ENCODE measurements at regions not wholly inside any gene's neighbourhood (a gene's known extent, or its start where the extent isn't known, plus 50 kb on each side); places are given as distances from the start of the nearest gene placed in this dataset.

DNA sequence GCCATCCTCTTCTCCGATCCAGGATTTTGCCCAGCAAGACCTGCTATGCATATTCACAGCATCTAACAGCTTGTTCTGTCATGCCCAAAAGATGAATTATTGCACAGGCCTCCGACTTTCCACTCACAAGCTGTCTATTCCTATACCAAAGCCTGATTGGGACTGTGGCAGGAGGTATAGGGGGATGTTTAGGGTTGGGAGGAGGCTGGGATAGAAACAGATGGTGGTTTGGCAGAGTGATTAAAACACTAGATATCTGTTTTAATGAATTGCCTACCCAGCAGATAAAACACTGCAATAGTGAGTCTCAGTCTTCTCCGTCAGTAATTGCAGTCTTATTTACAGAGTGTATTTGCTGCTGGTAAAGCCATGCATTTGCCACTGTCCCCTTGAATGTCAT is 215.3 kb downstream of the TLR4 start:
- Histone ChIP-seq H3K23ac (ENCODE audit: insufficient read length, low read depth, low read length) (no peak overlapping the region), H4K5ac (ENCODE audit: insufficient read length, low read depth, low read length) (no peak overlapping the region), H3K56ac (ENCODE audit: insufficient read length, low read depth, low read length) (no peak overlapping the region), H3K4me2 (ENCODE audit: insufficient read depth, insufficient read length, low read length) (no peak overlapping the region), H2BK12ac (ENCODE audit: insufficient read length, low read depth, low read length) (no peak overlapping the region), H3K79me1 (ENCODE audit: insufficient read depth, low read depth, low read length, poor library complexity, severe bottlenecking) (no peaks in the 10 kb centered on the region), H4K91ac (ENCODE audit: insufficient read length, low read depth, low read length) (no peak overlapping the region), H4K20me1 (ENCODE audit: control insufficient read depth, insufficient read depth, insufficient read length) (no peaks in the 10 kb centered on the region), H3K23me2 (ENCODE audit: insufficient read length, low read depth, low read length, poor library complexity, severe bottlenecking) (no peaks in the 10 kb centered on the region), H3K27ac (ENCODE audit: insufficient read length, low read depth, low read length) (no peak overlapping the region), H3K4me1 (ENCODE audit: insufficient read depth, low read length) (no peaks in the 10 kb centered on the region), H3K14ac (ENCODE audit: insufficient read depth, low read length) (no peak overlapping the region), H3K18ac (ENCODE audit: insufficient read length, low read depth, low read length) (no peak overlapping the region), H2AK5ac (ENCODE audit: insufficient read length, low read length) (no peak overlapping the region), H2AFZ (ENCODE audit: low read length) (no peak overlapping the region), H2BK5ac (ENCODE audit: insufficient read length, low read length) (no peak overlapping the region), H3K9me3 (ENCODE audit: control insufficient read depth, low read depth, low read length) (no peaks in the 10 kb centered on the region), H2BK20ac (ENCODE audit: low read depth, low read length, poor library complexity, severe bottlenecking) (no peak overlapping the region), H3K9ac (ENCODE audit: extremely low read depth, insufficient read length, low read length) (no peak overlapping the region), H3K27me3 (ENCODE audit: insufficient read depth, low read length) (no peaks in the 10 kb centered on the region), H2BK120ac (ENCODE audit: low read depth, low read length, poor library complexity, severe bottlenecking) (no peak overlapping the region), H4K8ac (replicated peaks; ENCODE audit: insufficient read length, low read depth, low read length) (no peak overlapping the region), H2BK15ac (ENCODE audit: low read depth, low read length) (no peak overlapping the region), H3K79me2 (ENCODE audit: insufficient read depth, low read length) (no peaks in the 10 kb centered on the region), H3T11ph (ENCODE audit: low read length) (no peak overlapping the region), H3K4ac (ENCODE audit: low read depth, low read length) (no peak overlapping the region)
- no peaks in the 10 kb centered on the region for H3K4me1 Mint-ChIP-seq
- H3K36me3 Mint-ChIP-seq (ENCODE audit: insufficient read depth in 1 of 3, low read depth in 3 of 3), result no peaks in the 10 kb centered on the region
- H3K27me3 Mint-ChIP-seq (ENCODE audit: low read depth), result no peaks in the 10 kb centered on the region; the same call in 1 of the 2 replicates
- no peak overlapping the region for H3K27ac Mint-ChIP-seq
- H3K9me3 Mint-ChIP-seq, result no peaks in the 10 kb centered on the region
- H3K4me3 Mint-ChIP-seq, result no peak overlapping the region
- no CpG with 5 or more reads among the region's 3 CpGs for WGBS (ENCODE audit: extremely low coverage, insufficient read length, low lambda C conversion rate)
- TF ChIP-seq, protein P1, sequence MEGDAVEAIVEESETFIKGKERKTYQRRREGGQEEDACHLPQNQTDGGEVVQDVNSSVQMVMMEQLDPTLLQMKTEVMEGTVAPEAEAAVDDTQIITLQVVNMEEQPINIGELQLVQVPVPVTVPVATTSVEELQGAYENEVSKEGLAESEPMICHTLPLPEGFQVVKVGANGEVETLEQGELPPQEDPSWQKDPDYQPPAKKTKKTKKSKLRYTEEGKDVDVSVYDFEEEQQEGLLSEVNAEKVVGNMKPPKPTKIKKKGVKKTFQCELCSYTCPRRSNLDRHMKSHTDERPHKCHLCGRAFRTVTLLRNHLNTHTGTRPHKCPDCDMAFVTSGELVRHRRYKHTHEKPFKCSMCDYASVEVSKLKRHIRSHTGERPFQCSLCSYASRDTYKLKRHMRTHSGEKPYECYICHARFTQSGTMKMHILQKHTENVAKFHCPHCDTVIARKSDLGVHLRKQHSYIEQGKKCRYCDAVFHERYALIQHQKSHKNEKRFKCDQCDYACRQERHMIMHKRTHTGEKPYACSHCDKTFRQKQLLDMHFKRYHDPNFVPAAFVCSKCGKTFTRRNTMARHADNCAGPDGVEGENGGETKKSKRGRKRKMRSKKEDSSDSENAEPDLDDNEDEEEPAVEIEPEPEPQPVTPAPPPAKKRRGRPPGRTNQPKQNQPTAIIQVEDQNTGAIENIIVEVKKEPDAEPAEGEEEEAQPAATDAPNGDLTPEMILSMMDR (conservative IDR thresholded peaks at IDR 0.05), result no peak
- no peak for DNase-seq

Measured in H9 (cell line).